Mammary epithelial cell (primary cell): ENCODE measurements at regions not wholly inside any gene's neighbourhood (a gene's known extent, or its start where the extent isn't known, plus 50 kb on each side); places are given as distances from the start of the nearest gene placed in this dataset.

ENCODE experiments used
- CTCF ChIP-seq, 2 donors: IDR thresholded peaks in 1 of 2; conservative IDR thresholded peaks in 1 of 2; 2 replicates each; pipeline ENCODE4 v1.5.1; 2011 to 2012; ENCODE audit warnings: inconsistent platforms in 2 of 2, low read length in 2 of 2, mild to moderate bottlenecking in 2 of 2, control low read depth in 1 of 2, low read depth in 1 of 2; ENCODE audit not compliant: insufficient read depth in 1 of 2; ENCODE audit errors: extremely low read depth in 1 of 2
- EZH2 ChIP-seq: IDR thresholded peaks from 2 replicates; pipeline ENCODE4 v1.6.1; 2012; ENCODE audit warnings: low read length, inconsistent platforms, borderline replicate concordance

- TF ChIP-seq CTCF (conservative IDR thresholded peaks at IDR 0.05 in 1 of 2, IDR thresholded peaks at IDR 0.05 in 1 of 2; ENCODE audit: extremely low read depth in 1 of 2, insufficient read depth in 1 of 2, low read depth in 1 of 2, low read length in 2 of 2) (no peak), EZH2 (no peak)
Observed at GRCh38 chr1:168980180-168980579, 126.3 kb upstream of the ATP1B1 start.
